OCI-LY7 (cell line): ENCODE measurements at regions not wholly inside any gene's neighbourhood (a gene's known extent, or its start where the extent isn't known, plus 50 kb on each side); places are given as distances from the start of the nearest gene placed in this dataset.
"Not testable (repeated sequence)": the region's sequence is repeated elsewhere in the genome, so short reads cannot be mapped to it uniquely, and the experiment has no call there.

Experiments
- EZH2phosphoT487 ChIP-seq: fragments of 200-600 bp; sonication (generic); IDR thresholded peaks from 2 replicates; pipeline ENCODE4 v1.6.1; 2018; ENCODE audit warnings: low read depth, borderline replicate concordance, mild to moderate bottlenecking, mixed run types, antibody characterized with exemption, low read length, moderate library complexity, mixed read lengths
- TF ChIP-seq, protein P1 (sequence below): fragments of 200-600 bp; sonication (generic); conservative IDR thresholded peaks from 2 replicates; pipeline ENCODE4 v1.5.1; 2014; ENCODE audit warnings: mild to moderate bottlenecking, antibody characterized with exemption, low read length, moderate library complexity, mixed read lengths

GRCh38 chr2:220779076-220779475 lies 793.0 kb downstream of the EPHA4 start:
- TF ChIP-seq, protein P1, sequence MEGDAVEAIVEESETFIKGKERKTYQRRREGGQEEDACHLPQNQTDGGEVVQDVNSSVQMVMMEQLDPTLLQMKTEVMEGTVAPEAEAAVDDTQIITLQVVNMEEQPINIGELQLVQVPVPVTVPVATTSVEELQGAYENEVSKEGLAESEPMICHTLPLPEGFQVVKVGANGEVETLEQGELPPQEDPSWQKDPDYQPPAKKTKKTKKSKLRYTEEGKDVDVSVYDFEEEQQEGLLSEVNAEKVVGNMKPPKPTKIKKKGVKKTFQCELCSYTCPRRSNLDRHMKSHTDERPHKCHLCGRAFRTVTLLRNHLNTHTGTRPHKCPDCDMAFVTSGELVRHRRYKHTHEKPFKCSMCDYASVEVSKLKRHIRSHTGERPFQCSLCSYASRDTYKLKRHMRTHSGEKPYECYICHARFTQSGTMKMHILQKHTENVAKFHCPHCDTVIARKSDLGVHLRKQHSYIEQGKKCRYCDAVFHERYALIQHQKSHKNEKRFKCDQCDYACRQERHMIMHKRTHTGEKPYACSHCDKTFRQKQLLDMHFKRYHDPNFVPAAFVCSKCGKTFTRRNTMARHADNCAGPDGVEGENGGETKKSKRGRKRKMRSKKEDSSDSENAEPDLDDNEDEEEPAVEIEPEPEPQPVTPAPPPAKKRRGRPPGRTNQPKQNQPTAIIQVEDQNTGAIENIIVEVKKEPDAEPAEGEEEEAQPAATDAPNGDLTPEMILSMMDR, result not testable (repeated sequence)
- not testable (repeated sequence) for TF ChIP-seq EZH2phosphoT487
